ENCODE measurements at regions not wholly inside any gene's neighbourhood (a gene's known extent, or its start where the extent isn't known, plus 50 kb on each side); places are given as distances from the start of the nearest gene placed in this dataset.

GRCh38 chr14:38505973-38506249 lies 250.0 kb upstream of the CLEC14A start:
- TF ChIP-seq CTCF (IDR thresholded peaks at IDR 0.05): no peak
- no peaks in the 10 kb centered on the region for H3K27me3 Mint-ChIP-seq (ENCODE audit: low read depth in 3 of 3)
- Histone ChIP-seq H3K9ac (ENCODE audit: insufficient read depth, low read length, poor library complexity, severe bottlenecking) (no peak overlapping the region), H3K27ac (ENCODE audit: low read depth in 1 of 2, low read length in 2 of 2) (no peak overlapping the region), H3K4me3 (replicated peaks in 1 of 3; ENCODE audit: low read depth in 2 of 3, low read length in 3 of 3) (no peak overlapping the region), H3K36me3 (replicated peaks in 1 of 2; ENCODE audit: control insufficient read depth in 1 of 2, insufficient read depth in 2 of 2, low read length in 2 of 2) (no peaks in the 10 kb centered on the region), H4K20me1 (ENCODE audit: insufficient read depth, low read length) (no peaks in the 10 kb centered on the region), H3K79me2 (ENCODE audit: insufficient read depth, low read length) (no peaks in the 10 kb centered on the region), H2AFZ (ENCODE audit: insufficient read depth, low read depth, low read length, poor library complexity, severe bottlenecking) (no peak overlapping the region), H3K4me2 (replicated peaks; ENCODE audit: extremely low read depth, low read length, poor library complexity, severe bottlenecking) (no peak overlapping the region), H3K4me1 (ENCODE audit: control insufficient read depth in 1 of 2, insufficient read depth in 2 of 2, low read length in 2 of 2) (no peaks in the 10 kb centered on the region), H3K27me3 (ENCODE audit: control insufficient read depth in 2 of 2, insufficient read depth in 2 of 2, low read length in 2 of 2) (no peaks in the 10 kb centered on the region), H3K9me3 (replicated peaks in 1 of 2; ENCODE audit: control insufficient read depth in 1 of 2, insufficient read depth in 1 of 2, low read length in 2 of 2) (peaks cover 4 to 7% of the 10 kb centered on the region in 2 donors)
- H3K36me3 Mint-ChIP-seq: no peaks in the 10 kb centered on the region
- no peaks in the 10 kb centered on the region for H3K4me1 Mint-ChIP-seq
- no peak overlapping the region for H3K4me3 Mint-ChIP-seq
- intact Hi-C loops (cut with micrococcal nuclease): no loop called here
- WGBS (ENCODE audit: insufficient coverage): 100% methylated on average over 1 of the region's 1 CpG
- H3K9me3 Mint-ChIP-seq: peaks cover 0 to 12% (median 4%) of the 10 kb centered on the region in 7 donors
- no peak for DNase-seq
- no peak overlapping the region for H3K27ac Mint-ChIP-seq

- Mint-ChIP-seq H3K9me3 (peaks cover 0 to 12% (median 4%) of the 10 kb centered on the region in 7 donors), H3K4me1 (no peaks in the 10 kb centered on the region), H3K27ac (no peak overlapping the region), H3K36me3 (no peaks in the 10 kb centered on the region), H3K4me3 (no peak overlapping the region), H3K27me3 (ENCODE audit: low read depth in 3 of 3) (no peaks in the 10 kb centered on the region)
- DNase-seq: no peak
- no peak overlapping the region for H3K9ac ChIP-seq (ENCODE audit: insufficient read depth, low read length, poor library complexity, severe bottlenecking)
- H3K9me3 ChIP-seq (replicated peaks in 1 of 2; ENCODE audit: control insufficient read depth in 1 of 2, insufficient read depth in 1 of 2, low read length in 2 of 2): peaks cover 0 to 7% of the 10 kb centered on the region in 2 donors
- no peaks in the 10 kb centered on the region for H4K20me1 ChIP-seq (ENCODE audit: insufficient read depth, low read length)
- H2AFZ ChIP-seq (ENCODE audit: insufficient read depth, low read depth, low read length, poor library complexity, severe bottlenecking): no peak overlapping the region
- WGBS (ENCODE audit: insufficient coverage): no CpG with 5 or more reads among the region's 2 CpGs
- no peak overlapping the region for H3K27ac ChIP-seq (ENCODE audit: low read depth in 1 of 2, low read length in 2 of 2)
- H3K4me2 ChIP-seq (replicated peaks; ENCODE audit: extremely low read depth, low read length, poor library complexity, severe bottlenecking): no peak overlapping the region
- no peaks in the 10 kb centered on the region for H3K27me3 ChIP-seq (ENCODE audit: control insufficient read depth in 2 of 2, insufficient read depth in 2 of 2, low read length in 2 of 2)
- no peak for TF ChIP-seq CTCF (IDR thresholded peaks at IDR 0.05)
- H3K4me3 ChIP-seq (replicated peaks in 1 of 3; ENCODE audit: low read depth in 2 of 3, low read length in 3 of 3): no peak overlapping the region
- no peaks in the 10 kb centered on the region for H3K4me1 ChIP-seq (ENCODE audit: control insufficient read depth in 1 of 2, insufficient read depth in 2 of 2, low read length in 2 of 2)
- intact Hi-C loops (cut with micrococcal nuclease): no loop called here
- H3K79me2 ChIP-seq (ENCODE audit: insufficient read depth, low read length): no peaks in the 10 kb centered on the region
- H3K36me3 ChIP-seq (replicated peaks in 1 of 2; ENCODE audit: control insufficient read depth in 1 of 2, insufficient read depth in 2 of 2, low read length in 2 of 2): no peaks in the 10 kb centered on the region
Measured at GRCh38 chr14:38505221-38505972, 249.5 kb upstream of the CLEC14A start.
